Stimulated activated CD4-positive, alpha-beta T cell treated with anti-CD3 and anti-CD28 coated beads, Interleukin-4, amount 100 ng/mL, for 1 hour (primary cell): ENCODE measurements at regions not wholly inside any gene's neighbourhood (a gene's known extent, or its start where the extent isn't known, plus 50 kb on each side); places are given as distances from the start of the nearest gene placed in this dataset.

Experiments
- DNase-seq: peaks from one replicate; pipeline ENCODE4 v3.0.0-alpha.2; 2020

GRCh38 chr7:42617071-42617765 lies 294.7 kb downstream of the C7orf25 start:
- no peak for DNase-seq

GRCh38 chr7:42614636-42615035 lies 297.2 kb downstream of the C7orf25 start:
- no peak for DNase-seq

GRCh38 chr7:42611961-42612360 lies 299.9 kb downstream of the C7orf25 start:
- DNase-seq, result no peak

DNA sequence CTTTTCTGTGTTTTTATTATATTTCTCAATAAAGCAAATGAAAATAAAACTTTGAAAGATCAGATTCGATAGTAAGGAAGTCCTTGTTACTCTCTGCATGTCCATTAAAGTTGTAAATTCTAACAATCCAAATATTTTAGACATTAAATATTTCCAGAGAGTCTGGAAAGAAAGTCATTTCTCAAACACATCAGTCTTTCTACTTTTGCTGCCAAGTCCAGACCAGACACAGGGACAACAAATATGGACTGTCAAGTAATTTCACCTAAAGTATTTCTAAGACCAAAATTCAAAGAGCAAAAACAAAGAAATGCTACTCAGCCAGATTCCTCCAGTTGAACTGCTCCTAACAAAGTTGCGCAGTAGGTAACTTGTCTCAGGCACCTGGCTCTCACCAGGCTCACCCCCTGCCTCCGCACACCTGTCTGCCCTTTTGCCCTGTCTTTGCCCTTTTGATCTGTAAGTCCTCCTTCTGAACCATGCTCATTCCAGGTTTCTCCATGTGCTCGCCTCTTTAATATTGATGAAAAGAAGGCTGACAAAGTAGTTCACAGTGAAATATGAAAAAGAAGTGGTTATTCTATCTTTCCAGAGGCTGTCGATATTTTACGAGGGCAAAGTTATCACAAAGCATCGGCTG lies 300.5 kb downstream of the C7orf25 start:
- DNase-seq, result no peak

- no peak for DNase-seq
Observed at GRCh38 chr7:42606193-42606905, 305.5 kb downstream of the C7orf25 start.

DNA sequence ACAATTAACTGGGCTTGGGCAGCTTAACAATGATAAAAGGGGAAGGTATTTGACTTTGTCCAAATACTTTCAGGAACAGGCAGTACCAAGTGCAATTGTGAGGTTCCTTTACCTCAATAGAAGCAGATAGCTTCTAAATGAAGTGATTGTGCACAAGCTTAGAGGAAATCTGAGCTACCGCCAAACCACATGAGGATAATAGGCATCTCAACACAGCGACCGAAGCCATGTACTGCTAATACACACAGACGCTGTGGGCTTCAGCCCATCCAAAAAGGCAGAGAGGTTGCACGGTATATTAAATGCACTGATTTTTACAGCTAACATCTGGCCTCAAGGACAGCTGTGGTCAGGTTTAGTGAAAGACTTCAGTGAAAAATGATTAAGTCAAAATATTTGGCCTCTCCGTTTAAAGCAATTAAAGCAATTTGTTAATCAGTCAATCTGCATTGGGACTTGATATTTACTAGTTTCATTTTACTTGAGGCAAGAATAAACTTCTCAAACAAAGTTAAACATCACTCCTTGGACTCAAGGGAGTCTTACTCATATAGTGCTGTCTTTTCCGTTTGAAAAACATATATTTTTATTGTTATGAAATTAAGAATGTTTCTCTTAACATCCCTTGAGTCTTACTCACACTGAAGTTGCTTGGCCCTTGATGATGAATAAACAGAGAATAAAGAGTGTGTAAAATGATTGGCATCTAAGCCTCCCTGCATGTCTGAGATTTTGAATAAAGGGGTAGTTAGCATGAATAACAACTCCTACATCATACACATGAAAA lies 306.3 kb downstream of the C7orf25 start:
- no peak for DNase-seq

- DNase-seq, result no peak
Observed at GRCh38 chr7:42603496-42603895, 308.4 kb downstream of the C7orf25 start.

DNA sequence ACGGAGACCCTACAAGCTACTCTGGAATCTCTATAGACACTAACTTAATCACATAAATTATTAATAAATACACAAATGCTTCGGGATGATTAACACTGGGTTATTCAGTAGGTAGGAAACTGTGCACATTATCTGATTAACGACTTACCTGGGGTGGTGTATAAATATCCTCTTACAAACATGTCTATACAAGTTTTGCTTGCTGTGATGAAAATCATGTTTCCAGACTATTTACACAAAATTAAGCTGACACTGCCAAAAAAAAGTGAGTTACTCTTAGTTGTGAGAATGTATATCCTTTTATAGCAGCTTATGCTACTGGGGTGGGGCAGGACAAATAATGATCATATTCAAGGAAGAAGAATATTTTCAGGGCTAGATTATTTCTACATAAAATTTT lies 314.6 kb downstream of the C7orf25 start:
- no peak for DNase-seq

DNA sequence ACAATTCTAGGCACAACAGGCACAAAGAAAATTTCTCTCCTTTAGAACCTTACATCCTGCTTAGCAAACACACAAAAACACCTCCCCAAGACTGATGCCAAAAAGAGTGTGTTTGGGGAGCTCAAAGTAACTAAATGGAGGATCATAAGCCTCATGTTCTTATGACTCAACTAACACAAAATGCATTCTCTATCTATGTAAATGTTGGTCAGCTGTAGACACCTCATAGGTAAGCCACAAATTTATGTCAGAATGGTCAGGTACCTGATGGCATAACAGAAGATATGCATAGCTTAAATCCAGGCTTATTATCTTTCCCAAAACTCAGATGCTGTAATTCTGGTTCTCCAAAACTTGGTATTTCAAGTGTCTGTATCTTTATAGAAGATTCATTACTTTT lies 315.1 kb downstream of the C7orf25 start:
- no peak for DNase-seq

DNA sequence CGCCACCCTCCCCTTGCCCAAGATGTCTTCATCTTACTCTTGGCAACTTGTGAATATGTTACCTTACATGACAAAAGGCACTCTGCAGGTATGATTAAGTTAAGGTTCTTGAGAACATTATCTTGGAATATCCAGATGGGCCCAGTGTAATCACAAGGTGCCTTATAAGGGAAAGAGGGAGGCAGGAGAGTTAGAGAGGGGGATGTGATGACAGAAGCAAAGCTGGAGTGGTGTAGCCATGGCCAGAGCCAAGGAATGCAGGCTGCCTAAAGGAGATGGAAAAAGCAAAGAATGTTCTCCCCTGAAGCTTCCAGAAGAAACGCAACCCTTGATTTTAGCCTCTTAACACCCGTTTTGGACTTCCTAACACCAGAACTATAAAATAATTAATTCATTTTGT lies 318.0 kb downstream of the C7orf25 start:
- DNase-seq, result no peak

GRCh38 chr7:42590771-42591310 lies 321.0 kb downstream of the C7orf25 start:
- no peak for DNase-seq

DNA sequence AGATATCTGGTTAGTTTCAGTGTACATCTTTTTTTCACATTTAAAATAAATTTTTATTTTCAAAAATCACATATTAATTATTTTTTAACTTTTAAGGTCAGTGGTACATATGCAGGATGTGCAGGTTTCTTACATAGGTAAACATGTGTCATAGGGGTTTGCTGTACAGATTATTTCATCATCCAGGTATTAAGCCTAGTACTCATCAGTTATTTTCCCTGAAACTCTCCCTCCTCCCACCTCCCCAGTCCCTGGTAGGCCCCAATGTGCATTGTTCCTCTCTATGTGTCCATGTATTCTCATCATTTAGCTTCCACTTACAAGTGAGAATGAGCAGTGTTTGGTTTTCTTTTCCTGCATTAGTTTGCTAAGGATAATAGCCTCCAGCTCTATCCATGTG lies 323.0 kb downstream of the C7orf25 start:
- no peak for DNase-seq

GRCh38 chr7:42587806-42588205 lies 324.1 kb downstream of the C7orf25 start:
- DNase-seq, result no peak

- DNase-seq, result no peak
Observed at GRCh38 chr7:42580061-42580460, 331.8 kb downstream of the C7orf25 start.

DNA sequence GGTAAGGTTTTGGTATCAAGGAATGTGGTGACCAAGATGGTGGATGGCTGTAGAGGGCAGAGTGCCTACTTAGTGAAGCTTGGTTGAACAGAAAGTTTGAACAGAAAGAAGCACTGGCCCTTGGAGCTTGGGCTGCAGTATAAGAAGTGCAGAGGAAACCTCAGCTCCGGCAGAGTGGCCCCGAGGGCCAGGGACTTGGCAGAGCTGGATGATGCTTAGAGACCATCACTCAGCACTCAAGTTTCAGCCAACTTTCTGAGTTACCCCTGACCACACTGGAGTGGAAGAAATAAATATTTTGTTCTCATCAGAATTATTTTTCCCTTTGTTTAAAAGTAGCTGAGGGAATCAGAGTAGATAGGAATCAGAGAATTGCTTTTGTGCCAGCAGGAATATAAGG lies 336.7 kb downstream of the C7orf25 start:
- DNase-seq, result no peak

GRCh38 chr7:42574685-42575084 lies 337.2 kb downstream of the C7orf25 start:
- DNase-seq, result no peak

DNA sequence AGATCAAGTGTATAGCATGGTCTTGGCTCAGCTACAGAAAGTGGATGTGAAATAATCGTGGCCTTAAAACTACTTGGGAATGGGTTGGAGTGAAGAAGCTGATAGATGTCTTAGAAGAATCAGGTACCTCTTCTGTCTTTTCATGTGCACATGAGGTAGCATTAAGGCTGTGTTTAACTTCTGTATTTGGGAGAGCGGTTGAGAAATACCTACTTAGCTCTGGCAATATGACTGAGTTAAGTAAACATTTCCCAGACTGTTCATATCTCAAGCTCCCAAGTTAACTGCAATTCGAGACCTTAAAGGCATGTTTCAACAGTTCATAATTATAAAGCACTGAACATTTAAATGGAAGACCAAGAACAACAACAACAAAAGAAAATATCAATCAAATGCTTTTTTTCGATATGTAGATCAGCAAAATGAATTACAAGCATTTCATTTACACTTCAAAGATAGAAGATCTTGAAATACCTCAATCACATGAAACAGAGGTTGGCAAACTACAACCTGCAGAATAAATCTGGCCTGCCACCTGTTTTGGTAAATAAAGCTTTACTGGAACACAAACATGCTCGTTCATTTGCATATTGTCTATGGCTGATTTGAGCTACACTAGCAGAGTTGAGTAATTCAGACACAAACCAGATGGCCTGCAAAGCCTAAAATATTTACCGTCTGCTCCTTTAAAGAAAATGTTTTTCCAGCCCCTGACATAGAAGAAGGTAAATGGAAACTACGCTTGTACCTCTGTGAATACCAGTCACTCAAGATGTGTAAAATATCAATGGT lies 337.1 kb upstream of the GLI3 start:
- DNase-seq, result no peak

DNA sequence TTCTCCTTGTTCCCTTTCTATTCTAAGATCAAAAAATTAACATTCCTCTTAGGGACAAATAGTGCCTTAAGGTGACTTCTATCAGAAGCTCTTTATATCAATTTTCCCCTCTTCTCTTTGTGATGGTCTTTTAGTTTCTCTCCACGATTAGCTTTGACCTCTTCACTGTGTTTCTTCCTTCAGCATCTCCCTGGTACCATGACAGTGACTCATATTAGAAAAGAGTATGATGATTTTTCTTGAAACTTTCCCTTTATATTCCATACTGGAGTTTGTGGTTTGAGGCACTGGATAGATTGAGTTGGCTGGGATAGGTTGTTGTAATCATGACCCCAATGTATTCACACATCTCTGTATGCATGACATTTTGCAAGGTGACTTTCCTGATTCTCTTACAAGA lies 335.6 kb upstream of the GLI3 start:
- DNase-seq, result no peak

DNA sequence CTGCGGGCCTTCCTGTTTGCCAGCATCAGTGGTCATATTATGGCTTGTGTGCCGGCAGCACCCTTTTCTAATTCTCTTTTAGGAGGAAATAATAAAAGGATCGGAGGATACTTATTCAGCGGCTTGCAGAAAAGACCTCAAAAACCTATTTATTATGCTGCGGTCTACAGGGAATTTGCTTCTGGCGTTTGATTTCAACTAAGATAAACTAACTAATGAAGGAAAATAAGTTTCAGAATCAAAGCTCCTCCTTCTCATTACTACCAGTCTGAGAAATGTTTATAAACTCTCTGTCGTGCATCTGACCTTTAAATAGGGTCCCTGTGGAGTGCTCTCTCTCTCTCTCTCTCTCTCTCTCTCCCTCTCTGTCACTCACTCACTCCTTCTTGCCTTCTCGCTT lies 335.0 kb upstream of the GLI3 start:
- no peak for DNase-seq

DNA sequence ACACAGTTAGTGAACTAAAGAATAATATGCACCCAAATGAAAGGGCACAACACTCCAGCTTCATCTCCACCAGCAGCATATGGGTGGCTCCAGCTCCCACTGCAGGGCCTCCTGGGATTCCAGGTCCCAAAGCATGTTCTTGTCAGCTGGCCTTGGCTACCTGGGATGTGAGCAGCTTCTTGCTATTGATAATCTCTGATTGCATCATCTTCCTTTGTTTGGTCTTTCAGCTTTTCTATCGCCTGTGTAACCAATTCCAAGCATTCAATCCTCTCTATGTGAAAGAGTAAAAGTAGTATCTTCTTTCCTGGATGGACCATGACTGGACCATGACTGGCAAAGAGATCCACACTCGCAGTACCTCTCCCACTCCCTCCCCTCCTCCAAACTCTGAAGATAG lies 333.9 kb upstream of the GLI3 start:
- DNase-seq, result no peak

GRCh38 chr7:42567051-42567450 lies 330.0 kb upstream of the GLI3 start:
- DNase-seq, result no peak

- DNase-seq, result no peak
Observed at GRCh38 chr7:42561797-42562196, 324.8 kb upstream of the GLI3 start.
